WTC11 (cell line): ENCODE measurements at regions not wholly inside any gene's neighbourhood (a gene's known extent, or its start where the extent isn't known, plus 50 kb on each side); places are given as distances from the start of the nearest gene placed in this dataset.
"Not testable (repeated sequence)": the region's sequence is repeated elsewhere in the genome, so short reads cannot be mapped to it uniquely, and the experiment has no call there.

ENCODE experiments used
- ATAC-seq: fragments of 200-7000 bp; cut with Tn5 transposase; 2 replicates; pipeline ENCODE4 v1.10.0; 2021; ENCODE audit warnings: mild to moderate bottlenecking, moderate library complexity
- CTCF ChIA-PET: fragments of 300-600 bp; sonication (Branson Sonifier 250); formaldehyde crosslinking; loops from one replicate; lab custom pipeline; 2021; ENCODE audit warnings: antibody characterized with exemption; lab: Charles Lee
- POLR2A ChIA-PET: fragments of 350-600 bp; sonication (Branson Sonifier 250); formaldehyde crosslinking; loops from one replicate; lab custom pipeline; 2021; ENCODE audit warnings: antibody characterized with exemption; lab: Charles Lee
- DNase-seq: peaks from one replicate; pipeline ENCODE4 v3.0.0; 2021; ENCODE audit warnings: low spot score
- H3K27ac Mint-ChIP-seq: 2 replicates; pipeline ENCODE4 v1.8.0; 2021; ENCODE audit warnings: mixed read lengths
- H3K27me3 Mint-ChIP-seq: 2 replicates; pipeline ENCODE4 v1.8.0; 2021; ENCODE audit warnings: low read depth, mild to moderate bottlenecking, moderate library complexity, mixed read lengths
- H3K36me3 Mint-ChIP-seq: 2 replicates; pipeline ENCODE4 v1.8.0; 2021; ENCODE audit warnings: mixed read lengths
- H3K4me1 Mint-ChIP-seq: 2 replicates; pipeline ENCODE4 v1.8.0; 2022; ENCODE audit warnings: mixed read lengths
- H3K4me3 Mint-ChIP-seq: 2 replicates; pipeline ENCODE4 v1.8.0; 2021; ENCODE audit warnings: mild to moderate bottlenecking, moderate library complexity, mixed read lengths
- H3K9me3 Mint-ChIP-seq: 2 replicates; pipeline ENCODE4 v1.8.0; 2021; ENCODE audit warnings: mixed read lengths
- AFF4 ChIP-seq: sonication (generic); formaldehyde crosslinking; IDR thresholded peaks from 2 replicates; pipeline ENCODE4 v1.8.1; 2023; ENCODE audit warnings: mild to moderate bottlenecking, missing genetic modification reagents, borderline replicate concordance
- ARID4B ChIP-seq: sonication (generic); formaldehyde crosslinking; IDR thresholded peaks from 2 replicates; pipeline ENCODE4 v1.8.0; 2023; ENCODE audit warnings: missing genetic modification reagents, mild to moderate bottlenecking, borderline replicate concordance
- ESRRA ChIP-seq: sonication (generic); formaldehyde crosslinking; IDR thresholded peaks from 2 replicates; pipeline ENCODE4 v1.8.1; 2022; ENCODE audit warnings: mild to moderate bottlenecking, missing genetic modification reagents, borderline replicate concordance
- HMGXB4 ChIP-seq: sonication (generic); formaldehyde crosslinking; IDR thresholded peaks from 2 replicates; pipeline ENCODE4 v1.8.1; 2023; ENCODE audit warnings: mild to moderate bottlenecking, moderate library complexity, missing genetic modification reagents
- JUN ChIP-seq: sonication (generic); formaldehyde crosslinking; IDR thresholded peaks from 2 replicates; pipeline ENCODE4 v1.8.0; 2023; ENCODE audit warnings: mild to moderate bottlenecking, missing genetic modification reagents
- NR1H2 ChIP-seq: sonication (generic); formaldehyde crosslinking; IDR thresholded peaks from 2 replicates; pipeline ENCODE4 v1.9.0; 2021; ENCODE audit warnings: mild to moderate bottlenecking, moderate library complexity, missing genetic modification reagents
- PRDM15 ChIP-seq: sonication (generic); formaldehyde crosslinking; IDR thresholded peaks from 2 replicates; pipeline ENCODE4 v1.8.0; 2022; ENCODE audit warnings: missing genetic modification reagents
- RORB ChIP-seq: fragments of 250-450 bp; sonication (Bioruptor Pico); IDR thresholded peaks from 2 replicates; pipeline ENCODE4 v1.9.0; 2021; ENCODE audit warnings: mild to moderate bottlenecking
- SMAD4 ChIP-seq: sonication (generic); formaldehyde crosslinking; IDR thresholded peaks from 2 replicates; pipeline ENCODE4 v1.8.0; 2022; ENCODE audit warnings: mild to moderate bottlenecking, missing genetic modification reagents
- SP1 ChIP-seq: sonication (generic); formaldehyde crosslinking; conservative IDR thresholded peaks from 2 replicates; pipeline ENCODE4 v1.8.1; 2022; ENCODE audit warnings: missing genetic modification reagents
- STAT6 ChIP-seq: sonication (generic); formaldehyde crosslinking; conservative IDR thresholded peaks from 2 replicates; pipeline ENCODE4 v1.8.1; 2023; ENCODE audit warnings: mild to moderate bottlenecking, low read depth, missing genetic modification reagents, moderate library complexity
- ZNF416 ChIP-seq: fragments of 250-450 bp; sonication (Bioruptor Pico); IDR thresholded peaks from 2 replicates; pipeline ENCODE4 v1.9.0; 2021; ENCODE audit warnings: mild to moderate bottlenecking, inconsistent platforms
- ZNF423 ChIP-seq: fragments of 250-450 bp; sonication (Bioruptor Pico); IDR thresholded peaks from 2 replicates; pipeline ENCODE4 v2.1.2; 2022; ENCODE audit warnings: mild to moderate bottlenecking, moderate library complexity

- H3K27ac Mint-ChIP-seq = no peak overlapping the region
- ATAC-seq = peak; percentile 39; the same call in 1 of the 2 replicates
- H3K36me3 Mint-ChIP-seq = no peaks in the 10 kb centered on the region; the same call in 1 of the 2 replicates
- CTCF ChIA-PET = interaction anchor here (1.1 kb wide), 1 partner anchor 11 kb away, joined by 4 read pairs; no protein-coding TSS in a partner anchor
- no peak for TF ChIP-seq SMAD4 (CRISPR knock-in tag)
- TF ChIP-seq HMGXB4 (CRISPR knock-in tag) = no peak
- no peak for TF ChIP-seq ZNF416 (CRISPR knock-in tag)
- no peak for TF ChIP-seq ESRRA (CRISPR knock-in tag)
- TF ChIP-seq PRDM15 (CRISPR knock-in tag) = no peak
- TF ChIP-seq AFF4 (CRISPR knock-in tag) = no peak
- TF ChIP-seq STAT6 (CRISPR knock-in tag) = no peak
- no peak for TF ChIP-seq SP1 (CRISPR knock-in tag)
- TF ChIP-seq NR1H2 (CRISPR knock-in tag) = no peak
- TF ChIP-seq ARID4B = no peak
- no peak for TF ChIP-seq ZNF423 (CRISPR knock-in tag)
- TF ChIP-seq JUN = no peak
- TF ChIP-seq RORB (CRISPR knock-in tag) = no peak
- TF ChIP-seq, all 79 proteins: peak for 0
- H3K4me3 Mint-ChIP-seq = no peak overlapping the region
- no peaks in the 10 kb centered on the region for H3K27me3 Mint-ChIP-seq
- no peaks in the 10 kb centered on the region for H3K4me1 Mint-ChIP-seq
- POLR2A ChIA-PET = no interaction called here
- peaks cover 16% of the 10 kb centered on the region for H3K9me3 Mint-ChIP-seq
- DNase-seq = no peak
These were observed 115.6 kb upstream of the SOX2 start for GRCh38 chr3:181596126-181596525.

- H3K4me3 Mint-ChIP-seq, H3K27ac Mint-ChIP-seq, DNase-seq, CTCF ChIA-PET, POLR2A ChIA-PET, H3K4me1 Mint-ChIP-seq, H3K27me3 Mint-ChIP-seq, ATAC-seq: not testable (repeated sequence)
- H3K9me3 Mint-ChIP-seq = peaks cover 49% of the 10 kb centered on the region
- peaks cover 33% of the 10 kb centered on the region for H3K36me3 Mint-ChIP-seq
These were observed 120.8 kb upstream of the SOX2 start for GRCh38 chr3:181590939-181591338.
